ENCODE measurements at regions not wholly inside any gene's neighbourhood (a gene's known extent, or its start where the extent isn't known, plus 50 kb on each side); places are given as distances from the start of the nearest gene placed in this dataset.
"Not testable (repeated sequence)": the region's sequence is repeated elsewhere in the genome, so short reads cannot be mapped to it uniquely, and the experiment has no call there.

DNA sequence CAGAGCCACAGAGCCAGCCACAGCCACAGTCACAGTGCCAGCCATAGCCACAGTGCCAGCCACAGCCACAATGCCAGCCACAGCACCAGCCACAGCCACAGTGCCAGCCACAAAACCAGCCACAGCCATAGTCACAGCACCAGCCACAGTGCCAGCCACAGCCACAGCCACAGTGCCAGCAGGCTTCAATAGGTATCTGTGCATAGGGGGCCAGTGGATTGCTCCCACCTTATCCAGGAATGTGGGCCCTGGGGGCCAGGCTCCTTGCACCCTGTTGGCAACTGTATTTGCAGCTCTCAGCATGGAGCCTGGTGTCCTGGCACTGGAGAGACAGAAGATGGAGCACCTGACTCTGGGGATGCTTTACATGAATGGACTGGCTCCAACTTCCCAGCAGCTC, 111.7 kb upstream of the IRX2 start:
- DNase-seq: no peak
- in situ Hi-C loops (cut with MboI; ENCODE audit: low pct_unique_long_range_greater_than_20kb, low sequenced_read_pairs): no loop called here

DNA sequence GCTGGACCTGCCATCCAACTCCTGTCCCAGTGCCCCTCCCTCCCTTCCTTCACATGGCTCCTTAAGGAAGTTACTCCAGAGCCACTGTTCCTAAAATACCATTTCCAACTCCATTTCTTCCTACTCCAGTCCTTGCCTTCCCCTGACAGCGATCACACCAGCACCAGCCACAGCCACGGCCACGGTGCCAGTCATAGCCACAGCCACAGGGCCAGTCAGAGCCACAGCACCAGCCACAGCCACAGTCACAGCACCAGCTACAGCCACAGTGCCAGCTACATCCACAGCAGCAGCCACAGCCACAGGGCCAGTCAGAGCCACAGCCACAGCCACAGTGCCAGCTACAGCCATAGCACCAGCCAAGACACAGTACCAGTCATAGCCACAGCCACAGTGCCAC, 110.7 kb upstream of the IRX2 start:
- DNase-seq; in situ Hi-C loops (cut with MboI; ENCODE audit: low pct_unique_long_range_greater_than_20kb, low sequenced_read_pairs): not testable (repeated sequence)

DNA sequence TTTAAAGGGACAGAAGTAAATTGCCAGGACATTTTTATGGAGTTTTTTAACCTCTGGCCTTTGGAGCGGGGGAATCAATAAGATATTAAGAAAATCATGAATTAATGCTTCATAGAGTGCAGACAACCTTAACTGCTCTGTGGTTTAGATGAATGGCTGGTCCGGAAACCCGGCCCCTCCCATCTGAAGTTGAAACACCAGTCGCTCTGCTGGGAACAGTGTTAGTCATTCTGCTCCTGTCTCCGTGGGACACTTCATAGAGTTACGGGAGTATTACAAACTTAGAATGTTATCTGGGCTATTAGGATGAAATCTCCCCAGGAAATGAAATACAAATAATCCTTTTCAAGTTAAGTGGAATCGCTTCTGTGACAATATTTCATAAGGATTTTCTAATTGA, 110.1 kb upstream of the IRX2 start:
- DNase-seq: no peak
- in situ Hi-C loops (cut with MboI; ENCODE audit: low pct_unique_long_range_greater_than_20kb, low sequenced_read_pairs): no loop called here

DNA sequence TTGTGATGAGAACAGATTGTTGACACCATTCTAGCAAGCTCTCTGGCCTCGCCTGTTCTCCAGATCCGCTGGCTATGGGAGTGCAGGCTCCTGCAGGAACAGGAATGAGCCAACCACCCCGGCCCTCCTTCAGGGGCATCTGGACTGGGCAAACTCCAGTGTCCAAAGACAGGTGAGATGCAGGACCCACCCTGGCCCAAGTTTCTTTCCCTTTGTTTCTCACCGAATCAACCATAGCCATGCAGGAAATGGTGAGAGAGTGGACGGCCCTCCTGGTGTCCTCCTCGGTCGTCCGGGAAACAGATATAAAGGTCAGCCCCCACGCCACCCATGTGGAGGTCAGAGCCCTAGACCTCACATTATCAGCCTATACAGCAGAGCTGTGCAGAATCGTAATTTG, 108.6 kb upstream of the IRX2 start:
- DNase-seq: no peak
- in situ Hi-C loops (cut with MboI; ENCODE audit: low pct_unique_long_range_greater_than_20kb, low sequenced_read_pairs): no loop called here

DNA sequence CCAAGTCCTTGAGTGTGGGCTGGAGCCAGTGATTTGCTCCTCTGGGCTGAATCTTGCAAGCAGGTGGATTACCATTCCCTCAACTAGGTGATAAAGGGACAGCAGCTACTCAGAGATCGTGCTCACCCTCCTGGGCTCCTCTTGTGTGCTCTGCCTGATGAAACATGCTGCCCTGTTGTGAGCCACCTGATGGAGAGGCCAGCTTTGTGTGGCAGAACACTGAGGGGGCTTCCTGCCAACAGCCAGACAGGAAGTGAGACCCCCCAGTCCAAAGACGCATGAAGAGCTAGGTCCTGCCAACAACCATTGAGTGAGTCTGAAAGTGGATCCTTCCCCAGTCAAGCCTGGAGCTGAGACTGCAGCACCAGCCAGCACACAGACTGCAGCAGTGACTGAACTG, 106.4 kb upstream of the IRX2 start:
- in situ Hi-C loops (cut with MboI; ENCODE audit: low pct_unique_long_range_greater_than_20kb, low sequenced_read_pairs): no loop called here
- DNase-seq: no peak

DNA sequence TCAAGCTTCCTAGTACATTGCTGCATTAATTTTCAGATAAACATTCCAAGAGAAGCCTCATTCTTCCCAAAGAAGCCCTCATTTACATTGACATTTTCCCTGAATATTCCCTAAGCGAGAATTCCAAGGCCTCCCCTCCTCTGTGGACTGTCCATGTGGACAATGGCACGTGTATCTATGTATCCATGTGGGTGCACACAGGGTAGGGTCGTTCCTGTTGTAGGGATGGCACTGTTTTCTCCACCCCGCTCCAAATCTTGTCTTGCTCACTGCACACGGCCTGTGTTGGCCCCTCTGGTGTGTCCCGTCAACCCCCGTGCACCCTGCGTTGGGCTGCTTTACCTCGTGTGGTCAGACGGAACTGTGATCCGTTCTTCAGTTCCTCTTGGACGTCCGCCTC, 104.7 kb upstream of the IRX2 start:
- in situ Hi-C loops (cut with MboI; ENCODE audit: low pct_unique_long_range_greater_than_20kb, low sequenced_read_pairs): no loop called here
- no peak for DNase-seq

DNA sequence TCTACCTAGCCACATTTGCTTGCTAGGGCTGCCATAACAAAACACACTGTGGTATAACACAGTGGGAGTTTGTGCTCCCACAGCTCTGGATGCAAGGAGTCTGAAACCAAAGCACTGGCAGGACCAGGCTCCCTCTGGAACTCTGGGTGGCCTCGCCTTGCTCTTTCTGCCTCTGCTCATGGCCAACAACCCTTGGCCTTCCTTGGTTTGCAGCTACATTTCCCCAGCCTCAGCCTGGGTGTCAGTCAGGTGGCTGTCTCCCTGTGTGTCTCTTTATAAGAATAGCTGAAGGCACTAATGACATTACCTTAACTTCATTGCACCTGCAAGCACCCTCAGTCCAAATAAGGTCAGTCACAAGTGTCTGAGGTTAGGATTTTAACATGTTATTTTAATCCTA, 101.0 kb upstream of the IRX2 start:
- no peak for DNase-seq
- in situ Hi-C loops (cut with MboI; ENCODE audit: low pct_unique_long_range_greater_than_20kb, low sequenced_read_pairs): no loop called here

DNA sequence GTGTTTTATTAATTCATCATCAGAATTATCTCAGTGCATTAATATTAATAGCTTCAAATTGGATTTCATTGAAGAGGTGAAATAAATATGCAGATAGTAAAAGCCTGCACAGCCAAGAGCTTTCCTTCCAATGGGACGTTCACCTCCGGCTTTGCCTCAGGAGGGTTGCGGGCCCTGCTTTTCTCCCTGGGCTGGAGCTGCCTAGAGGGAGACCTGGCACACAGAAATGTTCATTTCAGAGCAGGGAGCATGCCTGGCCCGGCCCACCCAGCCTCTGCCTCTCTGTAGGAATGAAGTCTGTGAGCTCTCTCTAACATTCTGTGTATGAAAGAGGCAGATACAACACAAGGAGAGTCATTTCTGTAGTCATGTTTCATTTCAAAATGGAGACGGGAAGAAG, 100.4 kb upstream of the IRX2 start:
- in situ Hi-C loops (cut with MboI; ENCODE audit: low pct_unique_long_range_greater_than_20kb, low sequenced_read_pairs): no loop called here
- no peak for DNase-seq

DNA sequence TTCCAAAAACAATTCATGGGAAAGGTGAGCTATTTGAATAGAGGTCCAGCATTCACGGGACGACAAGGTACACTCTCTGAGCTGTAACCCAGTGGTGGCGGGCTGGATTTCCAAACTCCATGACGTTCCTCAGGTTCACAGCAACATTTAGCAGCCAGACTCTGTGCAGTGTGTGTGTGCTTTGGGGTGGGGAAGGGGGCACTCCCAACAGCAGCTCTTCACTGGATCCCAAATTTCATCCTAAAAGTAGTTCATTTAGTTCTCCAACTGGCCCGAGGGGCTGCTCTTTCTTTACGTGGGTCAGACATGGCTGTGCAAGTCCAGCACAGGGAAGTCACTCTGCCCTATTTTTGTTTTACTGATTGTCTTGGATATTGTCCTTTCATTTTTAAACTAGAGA, 98.0 kb upstream of the IRX2 start:
- in situ Hi-C loops (cut with MboI; ENCODE audit: low pct_unique_long_range_greater_than_20kb, low sequenced_read_pairs): no loop called here
- no peak for DNase-seq

DNA sequence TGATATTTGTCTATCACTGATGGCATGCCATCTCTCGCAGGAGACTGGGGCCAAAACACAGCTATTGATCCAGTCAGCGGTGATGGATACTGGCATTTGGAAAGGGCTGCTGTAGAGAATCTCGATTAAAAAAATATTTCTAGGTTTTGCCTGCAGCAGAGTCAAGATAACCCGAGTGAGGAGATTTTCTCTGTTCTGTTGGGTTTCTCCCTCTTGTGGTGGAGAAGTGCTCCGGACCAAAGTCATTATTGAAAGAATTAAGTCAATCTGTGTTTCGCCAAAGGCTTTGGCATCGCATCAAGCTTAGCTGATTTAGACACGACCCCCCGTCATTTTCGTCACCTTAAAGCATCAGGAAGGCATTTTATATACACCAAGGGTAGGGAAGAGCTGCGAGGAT, 97.1 kb upstream of the IRX2 start:
- in situ Hi-C loops (cut with MboI; ENCODE audit: low pct_unique_long_range_greater_than_20kb, low sequenced_read_pairs): no loop called here
- DNase-seq: no peak

DNA sequence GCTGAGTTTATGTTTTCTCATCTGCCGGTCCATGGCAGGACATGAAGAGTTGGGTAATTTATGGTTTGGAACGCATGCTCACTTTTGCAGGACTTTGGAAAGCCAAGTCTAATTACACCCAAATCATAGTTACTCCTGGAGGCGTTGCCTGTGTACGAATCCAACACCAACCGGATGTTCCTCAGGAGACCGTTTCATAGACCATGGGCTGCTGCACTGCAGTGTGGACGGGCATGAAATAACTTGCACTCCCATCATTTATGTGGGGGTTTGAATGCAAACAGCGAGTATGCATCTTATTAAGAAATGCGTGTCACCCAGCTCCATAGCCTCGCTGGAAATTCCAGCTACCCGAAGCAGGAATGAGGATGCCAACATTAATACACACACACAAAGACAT, 96.1 kb upstream of the IRX2 start:
- in situ Hi-C loops (cut with MboI; ENCODE audit: low pct_unique_long_range_greater_than_20kb, low sequenced_read_pairs): no loop called here
- DNase-seq: no peak

DNA sequence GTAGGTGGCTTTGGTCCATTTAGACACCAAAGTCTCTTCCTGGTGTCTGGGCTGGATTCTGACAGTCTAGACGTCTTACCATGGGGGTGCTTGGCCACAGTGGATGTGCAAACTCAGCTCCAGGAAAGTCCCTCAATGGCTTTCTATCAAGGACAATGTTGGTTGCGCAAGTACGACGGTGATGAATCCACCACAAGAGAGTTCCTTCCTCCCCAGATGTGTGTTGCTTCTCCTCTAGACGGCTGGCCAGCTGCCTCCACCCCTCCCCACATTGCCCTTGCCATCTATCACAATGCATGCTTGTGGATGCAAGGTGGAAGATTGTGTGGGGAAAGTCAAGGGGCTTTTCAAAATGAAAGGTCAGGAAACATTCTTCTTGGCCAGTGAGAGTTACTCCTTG, 89.7 kb upstream of the IRX2 start:
- DNase-seq: no peak
- in situ Hi-C loops (cut with MboI; ENCODE audit: low pct_unique_long_range_greater_than_20kb, low sequenced_read_pairs): no loop called here

DNA sequence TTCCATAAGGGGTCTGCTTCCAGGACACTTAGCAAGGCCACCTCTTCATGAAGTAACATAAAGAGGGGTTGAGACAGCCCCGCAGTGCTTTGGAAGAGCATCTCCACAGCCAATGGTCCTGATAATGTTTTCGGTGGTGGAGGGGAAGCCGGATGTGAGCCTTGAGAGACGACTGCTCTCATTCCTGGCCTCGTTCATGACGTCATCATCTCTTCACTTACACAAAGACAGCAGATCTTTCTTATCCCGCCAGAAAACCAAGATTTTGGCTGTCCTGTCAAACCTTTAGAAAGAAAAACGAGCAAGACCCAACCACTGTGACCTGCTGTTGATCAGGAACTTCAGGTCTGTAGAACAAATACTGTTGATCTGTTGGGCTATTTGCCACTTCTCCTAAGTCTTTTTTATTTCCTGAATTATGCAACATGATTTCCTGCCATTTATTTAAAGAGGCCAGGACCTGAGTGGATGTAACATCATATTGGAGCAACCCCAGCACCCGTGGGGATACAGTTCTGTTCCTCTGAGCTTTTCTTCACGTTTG, 89.0 kb upstream of the IRX2 start:
- no peak for DNase-seq
- in situ Hi-C loops (cut with MboI; ENCODE audit: low pct_unique_long_range_greater_than_20kb, low sequenced_read_pairs): no loop called here

DNA sequence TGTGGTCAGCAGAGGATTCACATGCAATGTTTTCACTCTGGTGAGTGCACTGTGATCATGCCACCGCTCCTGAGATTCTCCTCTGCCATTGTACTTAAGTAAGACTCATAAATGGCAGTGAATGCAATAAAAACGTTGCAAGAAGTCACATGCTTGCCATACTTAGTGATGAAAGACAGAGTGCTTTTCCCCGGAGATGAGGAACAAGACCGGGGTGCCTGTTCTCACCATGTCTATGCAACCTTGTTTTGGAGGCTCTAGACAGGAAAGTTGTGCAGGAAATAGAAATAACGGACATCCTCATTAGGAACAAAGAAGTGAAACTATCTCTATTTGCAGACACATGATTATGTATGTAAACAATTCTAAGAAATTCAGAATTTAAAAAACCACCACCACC, 84.7 kb upstream of the IRX2 start:
- DNase-seq: no peak
- in situ Hi-C loops (cut with MboI; ENCODE audit: low pct_unique_long_range_greater_than_20kb, low sequenced_read_pairs): no loop called here

DNA sequence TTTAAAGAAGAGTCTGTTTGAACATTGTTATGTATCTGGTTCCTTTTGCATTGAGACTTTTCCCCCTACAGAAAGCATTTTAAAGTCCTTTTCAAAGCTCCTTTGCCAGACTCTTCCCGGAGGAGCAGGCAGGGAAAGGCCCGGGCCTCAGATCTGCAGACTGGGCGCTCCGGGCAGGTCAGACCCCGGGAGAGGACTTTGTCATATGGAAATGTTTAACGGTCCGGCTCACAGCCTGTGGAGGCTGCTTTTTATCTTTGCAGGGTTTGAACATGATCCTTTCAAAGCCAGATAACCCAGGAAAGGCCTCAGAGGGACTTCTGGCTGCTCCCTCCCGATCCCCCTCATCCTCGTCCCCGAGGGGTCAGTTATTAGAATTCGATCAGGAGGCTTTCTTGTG, 82.1 kb upstream of the IRX2 start:
- DNase-seq: no peak
- in situ Hi-C loops (cut with MboI; ENCODE audit: low pct_unique_long_range_greater_than_20kb, low sequenced_read_pairs): no loop called here

DNA sequence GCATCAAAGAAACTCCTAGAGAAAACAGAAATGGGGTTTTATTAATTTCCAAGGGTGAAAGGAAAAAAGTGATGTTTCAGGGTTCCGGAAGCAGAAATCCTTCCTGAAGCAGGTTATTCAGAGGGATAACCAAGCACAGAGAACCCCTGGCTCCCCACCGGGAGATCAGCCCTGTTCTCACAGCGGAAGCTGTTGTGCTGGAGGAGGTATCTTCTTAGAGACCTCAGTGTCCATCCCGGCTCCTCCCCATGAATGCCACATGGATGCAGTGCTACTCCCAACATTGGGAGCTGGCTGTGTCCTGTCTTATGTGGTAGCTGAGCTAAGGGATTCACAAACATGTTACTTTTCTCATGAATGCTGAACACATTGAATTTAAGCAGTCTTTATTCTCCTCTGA, 80.9 kb upstream of the IRX2 start:
- DNase-seq: no peak
- in situ Hi-C loops (cut with MboI; ENCODE audit: low pct_unique_long_range_greater_than_20kb, low sequenced_read_pairs): no loop called here

DNA sequence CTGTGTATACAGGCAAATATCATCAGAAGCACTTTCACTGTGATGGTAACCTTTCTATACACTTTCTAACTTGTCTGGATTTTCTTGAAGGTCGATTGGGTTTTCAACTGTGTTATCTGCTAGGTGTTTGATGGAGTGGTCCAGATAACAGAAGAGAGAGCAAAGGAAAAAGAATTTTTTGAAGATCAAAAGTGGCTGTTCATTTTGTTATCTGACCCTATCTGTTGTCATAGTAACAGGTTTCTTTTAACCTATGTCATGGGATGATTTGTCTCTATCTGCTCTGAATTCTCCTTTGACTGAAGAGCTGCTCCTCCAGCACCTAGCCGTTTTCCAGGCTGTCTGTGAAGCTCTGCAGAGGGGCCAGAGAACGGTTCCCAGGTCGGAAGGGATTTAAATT, 77.8 kb upstream of the IRX2 start:
- no peak for DNase-seq
- in situ Hi-C loops (cut with MboI; ENCODE audit: low pct_unique_long_range_greater_than_20kb, low sequenced_read_pairs): no loop called here

DNA sequence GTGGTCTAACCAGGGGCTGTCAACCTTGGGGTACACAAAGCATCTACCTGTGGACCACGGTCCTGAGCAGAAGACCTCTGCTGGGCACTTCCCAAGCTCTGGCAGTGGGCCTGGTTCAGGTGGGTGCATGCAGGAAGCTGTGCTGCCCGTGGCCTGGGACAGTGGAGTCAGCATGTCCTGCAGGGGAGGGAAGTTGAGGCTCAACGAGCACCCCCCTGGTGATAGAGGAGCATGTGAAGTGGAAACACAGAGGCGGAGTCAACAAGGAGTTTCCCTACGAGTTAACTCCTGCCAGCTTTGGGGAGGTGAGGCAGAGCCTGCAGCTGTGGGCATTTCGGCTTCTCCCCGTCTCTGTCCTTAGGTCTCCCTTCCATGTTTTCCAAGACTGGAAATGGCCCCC, 67.5 kb upstream of the IRX2 start:
- in situ Hi-C loops (cut with MboI; ENCODE audit: low pct_unique_long_range_greater_than_20kb, low sequenced_read_pairs): no loop called here

DNA sequence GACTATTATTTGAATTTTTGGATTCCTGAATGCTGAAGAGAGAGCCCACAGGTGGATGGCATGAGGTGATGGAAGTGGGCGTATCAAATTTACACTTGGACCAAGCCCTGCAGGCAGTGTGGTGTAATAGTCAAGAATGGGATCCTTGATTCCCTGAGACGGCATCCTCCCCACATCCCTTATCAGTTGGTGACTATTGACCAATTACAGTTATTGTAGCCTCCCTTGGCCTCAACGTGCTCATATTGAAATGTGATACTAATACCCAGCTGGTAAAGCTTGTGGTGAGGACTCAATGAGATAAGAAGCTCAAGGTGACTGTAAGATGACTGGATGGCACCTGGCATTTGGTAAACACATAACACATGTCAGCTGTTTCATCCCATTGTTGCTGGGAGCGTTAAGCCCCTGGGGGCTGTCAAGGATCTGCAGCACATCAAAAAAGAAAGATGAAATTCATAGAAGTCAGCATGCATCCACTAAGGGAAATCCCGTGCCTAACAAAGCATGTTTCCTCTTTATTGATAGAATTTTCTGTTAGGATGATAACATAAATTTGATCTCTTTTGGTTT, 65.6 kb upstream of the IRX2 start:
- in situ Hi-C loops (cut with MboI; ENCODE audit: low pct_unique_long_range_greater_than_20kb, low sequenced_read_pairs): no loop called here
- DNase-seq: no peak

More for the DNA sequence above, 67.5 kb upstream of the IRX2 start:
- no peak for DNase-seq

DNA sequence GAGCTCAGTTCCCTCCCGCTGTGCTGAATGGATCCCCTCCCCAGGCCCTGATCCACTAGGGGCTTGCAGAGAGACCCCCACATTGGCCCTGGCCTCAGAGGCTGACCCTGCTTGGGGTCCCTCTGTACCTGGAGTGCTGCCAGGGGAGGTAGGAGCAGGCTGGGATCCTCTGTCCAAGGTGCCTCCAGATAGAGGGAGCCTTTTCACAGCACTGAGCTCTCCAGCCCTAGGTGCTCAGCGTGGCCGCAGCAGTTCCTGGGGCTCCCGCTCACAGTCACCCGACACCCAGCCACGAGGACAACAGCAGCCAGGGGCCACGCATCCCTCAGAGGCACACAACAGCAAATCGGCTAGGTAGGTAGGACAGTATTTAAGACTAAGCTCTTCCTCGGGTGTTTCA, 62.2 kb upstream of the IRX2 start:
- in situ Hi-C loops (cut with MboI; ENCODE audit: low pct_unique_long_range_greater_than_20kb, low sequenced_read_pairs): no loop called here
- DNase-seq: no peak

DNA sequence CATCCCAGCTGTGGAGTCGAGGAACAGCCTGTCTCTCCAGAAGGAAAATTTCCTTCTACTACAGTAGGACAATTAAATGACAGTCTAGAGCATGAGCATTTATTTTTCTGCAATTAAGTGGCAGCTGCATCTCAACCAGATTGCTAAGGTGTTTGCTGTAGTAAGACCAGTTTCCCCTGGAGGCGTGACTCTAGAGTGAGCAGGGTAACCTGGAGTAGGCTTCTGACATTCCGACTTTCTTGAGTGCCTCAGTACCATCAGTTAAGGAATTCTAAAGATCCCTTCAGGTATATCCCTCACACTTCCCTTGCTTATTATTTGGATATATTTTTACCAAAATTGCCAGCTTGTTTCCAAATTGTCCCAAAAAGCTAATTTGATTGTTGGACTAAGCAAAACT, 59.2 kb upstream of the IRX2 start:
- in situ Hi-C loops (cut with MboI; ENCODE audit: low pct_unique_long_range_greater_than_20kb, low sequenced_read_pairs): no loop called here
- no peak for DNase-seq

DNA sequence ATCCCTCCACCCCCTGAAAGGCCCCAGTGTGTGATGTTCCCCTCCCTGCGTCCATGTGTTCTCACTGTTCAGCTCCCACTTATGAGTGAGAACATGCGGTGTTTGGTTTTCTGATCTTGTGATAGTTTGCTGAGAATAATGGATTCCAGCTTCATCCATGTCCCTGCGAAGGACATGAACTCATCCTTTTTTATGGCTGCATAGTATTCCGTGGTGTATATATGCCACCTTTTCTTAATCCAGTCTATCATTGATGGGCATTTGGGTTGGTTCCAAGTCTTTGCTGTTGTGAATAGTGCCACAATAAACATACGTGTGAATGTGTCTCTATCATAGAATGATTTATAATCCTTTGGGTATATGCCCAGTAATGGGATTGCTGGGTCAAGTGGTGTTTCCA, 55.8 kb upstream of the IRX2 start:
- in situ Hi-C loops (cut with MboI; ENCODE audit: low pct_unique_long_range_greater_than_20kb, low sequenced_read_pairs); DNase-seq: not testable (repeated sequence)
